Activated naive CD8-positive, alpha-beta T cell treated with anti-CD3 and anti-CD28 coated beads, Interleukin-2, amount 50 U/mL, for 16 hours (primary cell): ENCODE measurements at regions not wholly inside any gene's neighbourhood (a gene's known extent, or its start where the extent isn't known, plus 50 kb on each side); places are given as distances from the start of the nearest gene placed in this dataset.

Source experiments
- DNase-seq: peaks from one replicate; pipeline ENCODE4 v3.0.0-alpha.2; 2020; ENCODE audit warnings: low read depth, low spot score

DNA sequence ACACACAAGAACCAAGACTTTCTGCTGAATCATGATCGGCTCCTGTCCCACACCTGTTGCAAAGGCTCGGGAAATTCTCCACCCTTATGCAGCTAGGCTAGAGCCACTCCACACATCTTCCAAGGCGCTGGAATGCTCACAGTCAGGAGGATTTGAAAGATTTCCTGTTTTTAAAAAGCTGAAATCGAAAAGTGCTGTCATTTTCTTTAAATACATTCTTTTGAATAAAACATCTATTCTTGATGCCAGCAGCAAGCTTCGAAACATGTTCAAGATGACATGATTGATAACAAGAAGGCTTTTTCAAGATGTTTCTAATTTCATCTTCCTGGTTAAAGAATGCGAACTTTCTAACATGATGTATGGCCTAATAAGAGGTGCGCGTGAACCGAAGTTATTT lies 219.7 kb upstream of the CDH5 start:
- DNase-seq = no peak

DNA sequence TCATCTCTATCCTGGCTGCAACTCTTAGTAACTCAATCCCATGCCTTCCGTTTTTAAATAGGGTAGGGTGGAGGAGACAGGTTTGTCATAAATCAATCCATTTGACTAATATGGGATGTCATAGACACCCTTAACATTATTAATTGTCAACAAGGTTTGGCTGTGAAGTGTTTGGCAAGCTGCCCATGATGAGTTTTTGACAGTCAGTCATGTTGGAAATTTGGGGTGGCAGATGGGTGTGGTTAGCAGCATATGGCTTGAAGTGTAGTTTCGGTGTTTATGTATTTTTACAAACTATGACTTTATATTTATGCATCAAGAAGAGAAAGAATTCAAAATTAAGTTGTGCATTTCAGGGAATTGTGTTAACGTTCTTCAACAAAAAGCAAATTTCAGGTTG lies 221.8 kb upstream of the CDH5 start:
- DNase-seq = no peak

DNA sequence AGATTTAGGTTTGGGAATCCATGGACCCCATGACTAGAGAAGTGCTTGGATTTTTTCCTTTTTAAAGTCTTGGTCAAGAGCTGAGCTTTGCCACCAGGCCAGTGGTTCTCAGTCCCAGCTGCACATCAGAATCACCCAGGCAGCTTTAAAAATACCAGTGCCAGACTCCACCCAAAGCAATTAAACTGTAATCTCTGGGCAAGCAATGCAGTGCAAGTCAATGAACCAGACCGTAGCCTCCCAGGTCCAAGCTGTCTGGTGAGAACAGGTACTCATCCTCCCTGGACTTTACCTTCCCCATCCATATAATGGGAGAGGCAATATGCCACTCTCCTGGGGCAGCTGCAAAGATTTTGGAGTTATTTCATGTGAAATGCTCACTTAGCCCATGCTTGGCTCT lies 223.1 kb upstream of the CDH5 start:
- no peak for DNase-seq

DNA sequence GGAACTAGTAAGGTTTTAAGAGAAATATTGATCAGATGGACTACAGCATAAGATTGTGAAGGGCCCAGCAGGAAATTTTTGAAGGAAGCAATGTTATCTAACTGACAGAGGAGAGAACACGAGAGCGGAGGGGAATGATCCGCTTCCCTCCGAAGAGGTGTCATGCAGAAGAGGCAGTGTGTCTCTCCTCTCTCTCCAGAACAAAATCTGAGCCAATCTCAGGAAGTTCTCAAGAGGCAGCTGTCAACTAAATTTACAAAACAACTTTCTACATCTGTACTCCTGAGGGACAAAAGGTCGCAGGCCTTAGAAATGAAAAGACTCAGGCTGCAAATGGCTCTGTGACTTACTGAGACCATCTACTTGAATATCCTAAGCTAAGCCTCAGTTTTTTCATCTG lies 224.6 kb upstream of the CDH5 start:
- DNase-seq = no peak

DNA sequence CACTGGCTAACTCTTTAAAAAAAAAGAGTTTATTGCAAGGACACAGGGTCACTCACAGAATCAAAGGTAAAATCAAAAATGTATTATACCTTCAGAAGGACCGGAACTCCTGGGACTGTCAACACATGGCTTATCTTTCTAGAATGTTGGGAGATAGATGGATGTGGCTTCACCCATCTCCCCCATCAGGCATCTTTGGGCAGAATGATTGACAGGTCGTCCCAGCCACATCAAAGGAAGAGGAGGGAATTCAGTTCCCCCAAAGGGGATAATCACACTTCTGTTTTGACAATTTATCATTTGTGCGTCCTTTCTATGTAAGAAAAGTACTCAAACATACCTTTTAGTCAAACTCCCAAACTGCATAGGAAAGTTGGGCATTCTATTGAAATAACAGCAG lies 228.6 kb upstream of the CDH5 start:
- DNase-seq = no peak

DNA sequence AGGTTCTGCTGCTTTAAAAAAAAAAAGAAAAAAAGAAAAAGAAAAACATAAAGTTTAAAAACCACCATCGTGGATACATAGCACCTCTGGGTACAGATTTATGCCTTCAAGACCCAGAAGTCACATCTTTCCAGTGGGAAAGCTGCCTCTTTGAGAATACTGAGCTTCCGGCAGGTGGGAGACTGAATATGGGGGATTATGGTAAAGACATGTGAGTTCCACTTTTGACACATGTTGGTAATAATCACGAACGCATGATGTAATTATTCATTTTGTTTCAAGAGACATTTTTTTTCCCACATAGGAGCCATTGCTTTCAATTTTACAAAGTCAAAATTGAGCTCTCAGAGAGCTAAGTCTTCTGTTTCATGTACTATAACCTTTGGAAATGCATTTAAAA lies 229.7 kb upstream of the CDH5 start:
- no peak for DNase-seq

DNA sequence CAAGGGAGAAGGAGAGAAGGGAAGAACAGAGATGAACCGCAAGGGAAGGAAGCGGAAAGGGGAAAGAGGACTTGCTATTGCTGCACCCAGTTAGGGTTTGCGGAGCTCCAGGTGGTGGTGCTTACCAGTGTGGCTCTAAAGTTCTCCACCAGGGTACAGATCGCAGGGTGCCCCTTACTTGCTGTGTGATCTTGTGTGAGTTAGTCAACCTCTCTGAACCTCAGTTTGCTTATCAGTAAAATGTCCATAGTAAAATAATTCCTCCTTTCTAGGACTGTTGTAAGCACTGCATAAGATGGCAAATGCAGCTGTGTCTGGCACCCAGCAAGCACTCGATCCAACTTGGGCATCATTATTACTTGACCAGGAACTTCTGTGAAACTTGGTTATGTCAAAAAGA lies 230.7 kb upstream of the CDH5 start:
- no peak for DNase-seq

DNA sequence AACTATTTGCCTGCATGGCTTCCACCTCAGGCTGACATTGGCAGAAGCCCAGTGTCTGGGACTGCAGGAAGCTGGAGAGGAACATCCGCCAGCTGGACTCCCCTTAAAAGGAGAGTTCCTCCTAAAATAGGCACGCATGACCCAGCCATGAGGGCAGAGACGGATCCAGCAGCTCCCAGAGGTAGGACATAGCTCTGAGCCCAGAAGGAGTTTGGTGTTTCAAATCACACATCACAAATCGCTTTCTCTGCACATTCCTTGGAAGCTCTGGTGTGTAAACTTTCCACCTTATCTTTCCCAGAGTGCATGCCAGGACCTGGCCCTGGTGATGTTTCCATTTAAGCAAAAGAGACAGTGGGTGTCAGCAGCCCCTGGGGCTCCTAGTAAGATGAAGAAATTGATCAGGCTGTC lies 231.1 kb upstream of the CDH5 start:
- no peak for DNase-seq

DNA sequence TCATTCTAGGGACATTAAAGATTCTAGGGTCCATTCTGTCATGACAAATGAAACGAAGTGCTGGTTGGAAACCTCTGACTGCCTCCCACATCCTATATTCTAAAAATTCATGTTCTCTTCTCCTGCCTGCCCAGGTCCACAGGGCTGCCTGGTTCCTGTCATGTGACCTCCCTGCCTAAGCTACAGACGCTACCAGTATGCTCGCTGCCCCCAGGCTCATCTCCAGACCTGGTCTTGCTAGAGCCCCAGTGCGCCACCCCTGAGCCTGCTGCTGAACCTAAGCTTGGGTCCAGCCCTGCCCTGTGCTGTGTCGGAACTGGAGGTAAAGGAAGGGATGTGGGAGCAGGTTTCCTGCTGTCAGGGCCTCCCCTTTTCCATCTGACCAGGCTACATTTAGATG lies 231.6 kb upstream of the CDH5 start:
- no peak for DNase-seq

DNA sequence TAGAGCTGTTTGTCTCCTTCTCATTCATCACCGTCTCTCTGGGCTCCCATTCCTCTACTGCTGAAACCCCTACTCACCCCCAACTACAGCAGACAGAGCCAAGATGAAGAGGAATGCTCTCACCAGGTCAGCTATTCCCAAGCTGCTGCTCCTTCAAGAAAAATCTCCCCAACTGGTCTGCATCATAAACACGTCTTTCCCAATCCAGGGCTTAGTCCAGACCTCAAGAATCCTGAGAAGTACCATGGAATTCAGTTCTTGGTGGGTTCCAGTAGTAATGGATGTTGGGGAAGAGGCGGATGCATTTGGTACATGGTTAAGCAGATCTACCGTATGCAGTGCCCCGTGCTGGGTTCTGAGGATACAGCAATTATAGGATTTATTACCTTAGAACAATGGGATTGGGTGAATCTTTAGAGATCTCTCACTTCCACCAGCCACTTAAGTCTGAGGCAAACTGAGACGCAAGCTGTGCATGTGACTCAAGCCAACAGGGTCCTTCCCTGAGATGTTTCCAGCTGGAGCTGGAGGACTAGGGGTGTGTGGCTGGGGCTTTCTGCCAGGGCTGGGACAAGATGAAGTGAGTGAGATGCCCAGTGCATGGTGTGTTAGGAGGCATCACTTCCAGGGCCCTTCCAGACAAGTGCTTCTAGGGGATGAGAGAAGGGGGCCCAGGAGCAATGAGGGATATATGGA lies 232.7 kb upstream of the CDH5 start:
- no peak for DNase-seq

DNA sequence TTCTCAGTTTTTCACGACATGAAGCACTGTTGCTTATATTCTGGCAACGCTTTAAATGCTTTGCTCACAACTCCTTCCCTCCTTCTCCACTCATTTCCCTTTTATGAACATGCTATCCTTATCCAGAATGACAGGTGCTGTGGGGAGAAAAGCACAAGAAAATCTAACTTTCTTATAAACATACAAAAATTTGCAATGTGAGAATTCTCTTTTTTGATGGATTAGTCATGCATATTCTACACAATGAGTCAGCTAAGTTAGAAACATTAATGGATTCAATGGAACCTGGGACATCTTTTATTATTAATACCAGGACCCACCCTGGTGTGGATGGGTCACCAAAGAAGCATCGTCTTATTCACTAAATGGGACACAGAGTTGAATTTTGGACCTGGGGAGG lies 234.6 kb upstream of the CDH5 start:
- no peak for DNase-seq

DNA sequence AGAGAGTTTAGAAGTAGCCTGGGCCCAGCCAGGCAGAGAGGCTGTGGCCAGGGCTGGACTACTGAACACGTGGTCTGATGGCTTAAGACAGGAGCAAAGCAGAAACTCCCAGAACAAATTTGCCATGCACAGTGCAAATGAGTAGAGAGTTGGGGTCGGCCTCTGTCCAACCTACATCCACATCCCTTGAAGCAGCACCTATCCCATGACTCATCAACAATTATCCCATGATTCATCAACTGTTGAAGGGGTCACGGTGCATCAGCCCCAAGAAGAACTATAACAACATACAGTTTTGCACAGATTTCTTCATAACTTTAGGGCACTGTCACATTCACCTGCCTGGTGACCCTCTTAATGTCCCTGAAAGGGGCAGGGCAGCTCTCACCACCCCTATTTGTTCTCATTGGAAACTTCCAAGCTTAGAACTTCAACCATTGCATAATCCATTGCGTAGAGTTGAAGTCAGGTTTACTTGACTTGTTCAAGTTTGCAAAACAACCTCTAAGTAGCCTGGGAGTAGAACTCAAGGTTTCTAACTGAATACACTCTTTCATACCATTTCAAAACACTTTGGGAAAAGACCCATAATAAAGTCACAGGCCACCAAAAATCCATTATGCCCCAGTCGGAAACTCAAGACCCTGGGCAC lies 235.2 kb upstream of the CDH5 start:
- DNase-seq = no peak

DNA sequence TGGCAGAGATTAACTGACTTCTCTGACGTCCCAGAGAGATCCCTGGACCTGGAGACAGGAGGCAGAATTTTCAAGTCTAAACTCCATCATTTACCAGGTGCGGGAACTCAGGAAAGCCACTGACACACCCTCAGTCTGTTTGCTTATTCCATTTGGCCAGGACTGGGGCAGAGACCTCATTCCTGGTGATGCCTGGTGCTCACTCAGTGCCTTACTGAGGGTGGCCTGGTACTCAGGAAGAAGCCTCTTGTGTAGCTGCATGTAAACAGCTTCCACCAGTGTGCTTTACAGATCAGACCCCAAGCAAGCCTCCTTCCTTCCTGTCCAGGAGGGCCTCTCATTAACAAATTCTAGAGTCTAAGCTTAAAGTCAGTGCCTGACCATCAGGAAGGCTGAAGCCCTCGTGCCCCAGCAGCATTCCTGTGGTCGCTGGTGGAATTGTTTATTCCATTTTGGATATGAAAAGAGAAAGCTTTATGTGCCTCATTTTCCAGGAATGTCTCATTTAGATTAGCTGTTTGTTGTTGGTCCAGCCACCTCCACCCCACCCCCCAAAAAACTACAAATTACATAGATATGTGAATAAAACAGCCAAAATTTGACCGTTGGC lies 236.1 kb upstream of the CDH5 start:
- DNase-seq = no peak

DNA sequence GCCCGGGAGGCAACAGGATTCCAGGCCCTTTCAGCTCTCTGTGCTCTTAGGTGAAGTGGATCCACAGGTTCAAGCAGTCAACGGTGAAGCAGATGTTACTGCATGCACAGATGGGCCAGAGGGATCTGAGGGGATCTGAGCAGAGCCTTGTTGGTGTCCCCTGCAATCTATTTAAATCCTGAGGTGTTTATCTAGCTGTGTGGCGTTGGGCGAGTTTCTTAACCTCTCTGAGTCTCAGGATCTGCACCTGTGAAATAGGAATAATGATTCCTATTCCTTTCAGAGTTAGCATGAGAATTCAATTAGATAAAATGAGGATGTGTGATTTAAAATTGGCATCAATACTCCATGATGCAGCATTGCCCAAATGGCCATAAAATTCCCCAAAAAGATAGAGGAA lies 237.3 kb upstream of the CDH5 start:
- DNase-seq = no peak

DNA sequence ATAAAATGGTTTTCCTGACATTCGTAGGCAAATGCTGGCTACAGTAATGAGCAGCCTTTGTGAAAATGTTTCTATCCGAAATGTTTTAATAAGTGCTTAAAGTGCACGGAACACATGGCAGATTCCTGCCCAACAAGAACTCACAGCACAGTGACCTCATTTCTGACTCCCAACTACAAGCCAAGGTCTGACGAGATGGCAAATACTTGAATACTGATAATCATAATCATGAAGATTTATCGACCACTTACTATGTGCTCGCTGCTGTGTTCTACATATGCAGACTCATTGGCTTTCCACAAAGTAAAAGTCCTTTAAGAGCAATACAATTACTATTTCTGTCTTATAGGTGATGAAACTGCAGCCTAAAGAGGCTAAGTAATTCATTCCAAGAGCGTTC lies 238.1 kb upstream of the CDH5 start:
- DNase-seq = no peak

DNA sequence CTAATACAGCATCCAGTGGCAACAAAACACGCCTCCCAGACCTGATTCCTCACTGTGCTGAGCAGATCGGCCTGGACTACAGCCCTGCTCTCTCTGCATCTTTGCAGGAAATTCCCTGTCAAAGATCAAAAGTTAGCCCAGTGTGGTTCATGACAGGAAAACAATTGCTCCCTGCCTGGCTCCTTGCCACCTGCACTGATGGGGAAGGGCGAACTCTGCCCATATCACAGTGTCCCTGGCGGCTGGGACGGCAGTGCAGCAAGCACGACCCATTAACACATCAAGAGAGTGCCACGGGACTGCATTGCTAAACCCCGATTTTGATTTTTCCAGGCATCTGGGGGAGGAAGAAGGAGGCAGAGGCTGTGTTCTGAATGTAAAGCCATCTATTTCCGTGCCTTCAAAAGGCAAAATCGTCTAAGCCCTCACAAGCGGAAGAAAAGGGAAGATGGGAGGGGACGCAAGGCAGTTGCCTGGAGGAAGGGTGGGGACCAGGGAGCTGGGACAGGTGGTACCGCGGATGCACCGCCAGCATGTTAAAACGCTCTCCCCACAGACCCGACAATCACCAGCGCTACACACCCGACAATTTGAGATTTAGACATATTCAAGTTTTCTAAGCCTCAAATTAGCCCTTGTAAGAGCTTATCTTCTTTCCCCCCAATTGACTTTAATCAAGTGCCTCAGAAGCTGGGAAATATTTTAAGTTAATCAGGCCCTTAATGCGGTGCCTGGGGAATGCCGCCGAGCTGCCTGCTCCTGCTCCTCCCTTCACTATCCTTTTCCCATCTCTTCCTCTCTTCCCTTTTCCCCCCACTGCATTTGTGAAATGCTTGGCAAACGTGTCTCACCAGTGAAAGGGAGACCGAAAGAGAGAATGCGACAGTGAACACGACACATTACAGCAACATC lies 238.8 kb upstream of the CDH5 start:
- no peak for DNase-seq

DNA sequence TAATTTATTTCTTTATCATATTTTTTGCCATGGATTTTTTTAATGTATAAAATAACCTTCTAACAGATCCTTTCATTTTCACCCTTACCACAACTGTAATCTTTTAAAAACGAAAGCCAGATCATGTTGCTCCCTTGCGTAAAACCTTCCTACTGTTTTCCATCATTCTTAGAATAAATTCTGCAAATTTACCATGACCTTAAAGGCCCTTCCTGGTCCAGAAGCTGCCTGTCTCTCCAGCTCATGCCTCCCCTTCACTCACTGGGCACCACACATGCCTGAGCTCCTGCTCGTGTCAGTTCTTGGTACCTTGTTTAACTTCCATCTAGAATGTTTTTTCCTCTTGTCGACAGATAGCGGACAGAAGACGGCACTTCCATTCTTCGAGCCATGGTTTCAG lies 245.0 kb upstream of the CDH5 start:
- no peak for DNase-seq

DNA sequence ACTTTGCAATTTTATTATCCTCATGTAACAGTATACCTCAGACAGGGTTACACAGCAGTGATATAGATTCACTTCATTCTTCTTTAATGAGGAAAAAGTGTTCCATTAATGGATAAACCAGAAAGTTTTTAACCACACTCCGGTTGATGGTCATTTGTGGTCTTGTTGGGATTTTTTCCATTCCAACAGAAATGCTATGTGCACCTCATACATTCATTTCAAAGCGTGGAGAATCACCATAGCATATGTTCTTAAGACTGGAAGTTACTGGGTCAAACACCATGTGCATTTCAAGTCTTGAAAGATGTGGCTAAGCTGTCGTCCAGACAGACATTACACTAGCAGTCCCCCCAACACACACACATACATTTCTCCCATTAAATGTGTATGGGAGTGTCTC lies 245.8 kb upstream of the CDH5 start:
- no peak for DNase-seq

DNA sequence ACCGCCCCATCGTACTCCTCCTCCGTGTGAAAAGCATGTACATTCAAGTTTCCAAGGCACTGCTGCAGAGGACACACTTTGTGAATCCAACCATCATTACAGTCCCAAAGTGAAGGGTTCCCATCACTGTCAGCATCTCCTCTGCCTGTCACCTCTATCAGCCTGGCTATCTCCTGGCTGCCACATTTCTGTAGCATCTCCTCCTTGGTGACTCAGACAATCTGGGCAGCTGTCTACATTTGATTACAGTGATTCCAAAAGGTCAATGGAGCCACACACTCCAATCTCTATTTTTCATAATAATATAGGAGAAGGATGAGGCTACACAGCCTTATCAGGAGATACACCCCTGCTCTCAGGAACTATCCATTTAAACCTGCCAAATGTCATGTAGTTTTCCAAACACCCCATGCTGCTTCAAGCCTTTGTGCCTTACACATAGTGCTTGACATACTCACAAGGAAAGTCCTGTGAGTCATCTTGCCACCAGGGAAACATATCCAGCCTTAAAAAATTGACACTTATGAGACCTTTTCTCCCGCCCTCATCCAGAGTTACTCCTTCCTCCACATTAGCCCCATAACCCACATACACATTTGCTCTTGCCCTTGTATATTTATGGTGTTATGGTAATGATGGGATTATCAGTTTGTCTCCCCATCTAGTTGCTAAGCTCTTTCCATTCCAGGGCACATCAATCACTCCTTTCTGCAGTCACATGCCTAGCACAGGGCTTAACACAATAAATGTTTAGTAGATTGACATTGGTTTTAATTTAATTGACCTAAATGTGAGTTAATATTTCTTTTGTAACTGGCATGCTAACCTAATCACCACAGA lies 250.1 kb upstream of the CDH5 start:
- DNase-seq = no peak

DNA sequence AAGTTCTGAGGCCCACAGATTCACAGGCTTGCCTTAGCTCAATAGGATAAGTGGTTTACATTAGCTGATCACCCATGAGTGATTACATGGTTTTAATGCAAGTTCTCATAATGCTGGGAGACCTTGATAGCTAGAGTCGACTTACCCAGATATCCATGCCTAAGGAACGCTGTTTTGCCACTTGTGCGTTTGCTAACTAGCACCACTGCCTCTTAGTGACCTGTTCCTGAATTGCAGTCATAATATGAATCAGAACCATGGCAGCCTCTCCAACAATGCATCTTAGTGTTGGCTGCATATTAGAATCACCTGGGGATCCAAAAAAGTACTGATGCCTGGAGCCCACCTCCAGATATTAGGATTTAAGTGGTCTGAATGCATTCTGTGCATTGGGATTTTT lies 251.1 kb upstream of the CDH5 start:
- no peak for DNase-seq

DNA sequence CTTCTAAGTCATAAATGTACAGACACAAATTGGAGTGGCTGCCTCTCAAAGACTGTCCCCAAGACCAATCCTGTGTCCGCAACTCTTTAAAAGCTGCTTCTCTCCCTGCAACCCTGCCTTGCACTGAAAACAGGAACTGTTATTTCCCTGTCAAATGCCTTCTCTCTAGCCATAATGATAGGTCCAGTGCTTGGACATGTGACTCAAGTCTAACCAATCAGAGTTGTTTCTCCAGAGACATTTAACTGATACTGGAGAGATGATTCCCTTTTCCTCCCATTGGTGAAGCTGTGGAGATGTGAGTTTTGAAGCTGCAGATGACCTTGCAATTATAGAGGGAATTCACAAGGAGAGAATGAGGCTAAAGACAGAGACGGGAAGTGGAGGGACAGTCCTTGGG lies 253.3 kb upstream of the CDH5 start:
- DNase-seq = no peak
